ENCODE measurements at regions not wholly inside any gene's neighbourhood (a gene's known extent, or its start where the extent isn't known, plus 50 kb on each side); places are given as distances from the start of the nearest gene placed in this dataset.

GRCh38 chr12:24695657-24696329 lies 253.1 kb downstream of the BCAT1 start:
- TF ChIP-seq POLR2A (IDR thresholded peaks at IDR 0.05), result no peak
- no peak for TF ChIP-seq CTCF (IDR thresholded peaks at IDR 0.05)

Measured in upper lobe of left lung (tissue), 4 donors.